Forelimb muscle (tissue), 1 donor: ENCODE measurements at regions not wholly inside any gene's neighbourhood (a gene's known extent, or its start where the extent isn't known, plus 50 kb on each side); places are given as distances from the start of the nearest gene placed in this dataset.
"Not testable (repeated sequence)": the region's sequence is repeated elsewhere in the genome, so short reads cannot be mapped to it uniquely, and the experiment has no call there.

Experiments used
- DNase-seq: peaks from one replicate; pipeline ENCODE4 v3.0.0-alpha.2; 2013; ENCODE audit warnings: low read depth

GRCh38 chr12:45490232-45490881 lies 239.1 kb upstream of the ARID2 start:
- DNase-seq = no peak

- DNase-seq = no peak
Measured at GRCh38 chr12:45494279-45494678, 235.2 kb upstream of the ARID2 start.

GRCh38 chr12:45498645-45499044 lies 230.9 kb upstream of the ARID2 start:
- no peak for DNase-seq

GRCh38 chr12:45502481-45503128 lies 226.9 kb upstream of the ARID2 start:
- DNase-seq = no peak

- DNase-seq = no peak
Measured at GRCh38 chr12:45503899-45504298, 225.6 kb upstream of the ARID2 start.

GRCh38 chr12:45504316-45505010 lies 225.0 kb upstream of the ARID2 start:
- no peak for DNase-seq

GRCh38 chr12:45509187-45509586 lies 220.3 kb upstream of the ARID2 start:
- no peak for DNase-seq

- no peak for DNase-seq
Measured at GRCh38 chr12:45509621-45510020, 219.9 kb upstream of the ARID2 start.

- no peak for DNase-seq
Measured at GRCh38 chr12:45517381-45517780, 212.1 kb upstream of the ARID2 start.

GRCh38 chr12:45518291-45519235 lies 210.9 kb upstream of the ARID2 start:
- DNase-seq = no peak

GRCh38 chr12:45522227-45522626 lies 207.3 kb upstream of the ARID2 start:
- DNase-seq = no peak

- not testable (repeated sequence) for DNase-seq
Measured at GRCh38 chr12:45526823-45527222, 202.7 kb upstream of the ARID2 start.

- DNase-seq = no peak
Measured at GRCh38 chr12:45532113-45532512, 197.4 kb upstream of the ARID2 start.

GRCh38 chr12:45535610-45536180 lies 193.8 kb upstream of the ARID2 start:
- no peak for DNase-seq

GRCh38 chr12:45536284-45536683 lies 193.2 kb upstream of the ARID2 start:
- DNase-seq = no peak

- no peak for DNase-seq
Measured at GRCh38 chr12:45540661-45541341, 188.7 kb upstream of the ARID2 start.

- peak; percentile 65 for DNase-seq
Measured at GRCh38 chr12:45543887-45544286, 185.6 kb upstream of the ARID2 start.

GRCh38 chr12:45546545-45546944 lies 183.0 kb upstream of the ARID2 start:
- DNase-seq = no peak

- DNase-seq = no peak
Measured at GRCh38 chr12:45547132-45547531, 182.4 kb upstream of the ARID2 start.

GRCh38 chr12:45547822-45548221 lies 181.7 kb upstream of the ARID2 start:
- no peak for DNase-seq

GRCh38 chr12:45548426-45548825 lies 181.1 kb upstream of the ARID2 start:
- no peak for DNase-seq
